ENCODE measurements at regions not wholly inside any gene's neighbourhood (a gene's known extent, or its start where the extent isn't known, plus 50 kb on each side); places are given as distances from the start of the nearest gene placed in this dataset.

DNA sequence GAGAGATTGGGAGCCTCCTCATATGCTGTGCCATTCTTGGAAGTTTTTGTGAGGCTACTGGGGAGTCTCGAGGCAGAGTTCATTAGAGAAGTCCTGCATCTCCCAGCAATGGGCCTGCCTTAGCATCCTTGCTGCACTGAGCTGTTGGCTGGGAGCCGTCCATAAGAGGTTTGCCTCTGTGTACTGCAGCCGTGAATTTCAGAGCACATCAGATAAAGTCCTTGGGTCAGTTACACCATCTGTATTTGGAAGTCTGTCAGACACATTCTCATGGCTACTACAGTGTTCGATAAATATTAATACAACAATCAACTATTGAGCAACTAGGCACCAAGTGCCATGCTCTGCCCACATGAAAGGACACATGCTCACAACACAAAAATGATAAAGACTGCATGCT, 100.5 kb upstream of the SEC61G start:
- H3K36me3 ChIP-seq: no peaks in the 10 kb centered on the region
- no peak for DNase-seq (ENCODE audit: low spot score in 2 of 2)
- no peaks in the 10 kb centered on the region for H3K27me3 ChIP-seq
- no peak overlapping the region for H3K4me3 ChIP-seq
- 76% methylated on average over 4 of the region's 4 CpGs for WGBS
- TF ChIP-seq, protein P1, sequence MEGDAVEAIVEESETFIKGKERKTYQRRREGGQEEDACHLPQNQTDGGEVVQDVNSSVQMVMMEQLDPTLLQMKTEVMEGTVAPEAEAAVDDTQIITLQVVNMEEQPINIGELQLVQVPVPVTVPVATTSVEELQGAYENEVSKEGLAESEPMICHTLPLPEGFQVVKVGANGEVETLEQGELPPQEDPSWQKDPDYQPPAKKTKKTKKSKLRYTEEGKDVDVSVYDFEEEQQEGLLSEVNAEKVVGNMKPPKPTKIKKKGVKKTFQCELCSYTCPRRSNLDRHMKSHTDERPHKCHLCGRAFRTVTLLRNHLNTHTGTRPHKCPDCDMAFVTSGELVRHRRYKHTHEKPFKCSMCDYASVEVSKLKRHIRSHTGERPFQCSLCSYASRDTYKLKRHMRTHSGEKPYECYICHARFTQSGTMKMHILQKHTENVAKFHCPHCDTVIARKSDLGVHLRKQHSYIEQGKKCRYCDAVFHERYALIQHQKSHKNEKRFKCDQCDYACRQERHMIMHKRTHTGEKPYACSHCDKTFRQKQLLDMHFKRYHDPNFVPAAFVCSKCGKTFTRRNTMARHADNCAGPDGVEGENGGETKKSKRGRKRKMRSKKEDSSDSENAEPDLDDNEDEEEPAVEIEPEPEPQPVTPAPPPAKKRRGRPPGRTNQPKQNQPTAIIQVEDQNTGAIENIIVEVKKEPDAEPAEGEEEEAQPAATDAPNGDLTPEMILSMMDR (IDR thresholded peaks at IDR 0.05): no peak
- no peak for TF ChIP-seq POLR2AphosphoS5 (IDR thresholded peaks at IDR 0.05)
- no peak for TF ChIP-seq POLR2A (IDR thresholded peaks at IDR 0.05)
- TF ChIP-seq EP300 (IDR thresholded peaks at IDR 0.05): no peak
- peaks cover 5% of the 10 kb centered on the region for H3K4me1 ChIP-seq
- no peaks in the 10 kb centered on the region for H3K9me3 ChIP-seq
- no peak overlapping the region for H3K27ac ChIP-seq

DNA sequence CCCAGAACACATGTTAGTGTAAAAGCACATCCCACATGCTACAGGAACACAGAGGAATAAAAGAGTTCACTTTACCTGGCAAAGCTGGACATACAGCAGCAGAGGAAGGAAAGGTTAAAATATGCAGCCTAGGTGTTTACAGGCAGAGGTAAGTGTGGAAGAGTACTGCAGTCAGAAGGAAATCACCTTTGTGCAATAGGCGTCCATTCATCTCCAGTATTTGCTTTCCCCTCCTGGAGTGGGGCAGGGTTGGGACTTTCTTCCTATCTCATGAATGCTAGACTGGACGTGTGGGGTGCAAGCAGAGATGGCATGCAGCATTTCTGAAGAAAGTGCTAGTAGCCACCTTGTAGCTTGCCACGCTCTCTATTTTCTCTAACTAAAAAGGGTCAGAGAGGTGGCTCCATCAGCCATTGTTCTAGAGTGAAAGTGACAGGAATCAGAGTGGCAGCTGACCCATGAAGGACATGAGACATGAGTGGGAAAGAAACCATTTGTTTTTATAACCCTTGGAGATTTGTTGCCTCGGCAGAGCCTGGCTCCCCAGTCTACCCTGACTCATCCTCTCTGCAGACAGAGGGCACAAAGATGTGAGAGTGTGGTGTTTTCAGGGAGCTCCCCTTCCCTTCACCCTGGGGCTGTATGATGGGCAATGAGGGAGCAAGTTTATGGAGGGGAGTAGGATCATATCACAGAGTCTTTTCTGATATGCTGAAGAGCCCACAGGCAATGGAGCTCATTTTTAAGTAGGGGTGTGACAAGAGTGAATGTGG, 101.2 kb upstream of the SEC61G start:
- H3K36me3 ChIP-seq: no peaks in the 10 kb centered on the region
- peaks cover 5% of the 10 kb centered on the region for H3K4me1 ChIP-seq
- no peaks in the 10 kb centered on the region for H3K9me3 ChIP-seq
- TF ChIP-seq, protein P1 (IDR thresholded peaks at IDR 0.05): no peak
- no peak for TF ChIP-seq POLR2AphosphoS5 (IDR thresholded peaks at IDR 0.05)
- TF ChIP-seq POLR2A (IDR thresholded peaks at IDR 0.05): no peak
- no peak for TF ChIP-seq EP300 (IDR thresholded peaks at IDR 0.05)
- H3K27me3 ChIP-seq: no peaks in the 10 kb centered on the region
- no peak for DNase-seq (ENCODE audit: low spot score in 2 of 2)
- no peak overlapping the region for H3K27ac ChIP-seq
- 69% methylated on average over 4 of the region's 4 CpGs for WGBS
- H3K4me3 ChIP-seq: no peak overlapping the region

DNA sequence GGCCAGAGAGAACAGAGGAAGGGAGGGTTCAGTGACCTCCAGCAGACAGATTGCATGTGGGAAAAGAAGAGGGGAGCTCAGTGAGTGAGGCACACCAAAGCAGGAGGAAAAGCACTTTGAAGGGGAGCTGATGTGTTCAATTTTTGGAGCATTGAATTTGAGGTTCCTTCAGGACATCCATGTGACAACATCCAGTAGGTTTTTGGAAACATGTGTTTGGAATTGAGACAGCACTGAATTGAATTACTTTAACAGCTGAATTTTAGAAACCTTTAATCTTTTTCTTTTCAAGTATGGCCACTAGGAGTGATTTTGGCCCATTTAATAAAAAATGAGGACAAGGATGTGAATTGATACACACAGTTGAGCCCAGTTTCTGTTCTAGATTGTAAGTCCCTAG, 101.8 kb upstream of the SEC61G start:
- no peak for TF ChIP-seq POLR2AphosphoS5 (IDR thresholded peaks at IDR 0.05)
- TF ChIP-seq POLR2A (IDR thresholded peaks at IDR 0.05): no peak
- TF ChIP-seq EP300 (IDR thresholded peaks at IDR 0.05): no peak
- TF ChIP-seq, protein P1 (IDR thresholded peaks at IDR 0.05): no peak
- no peak overlapping the region for H3K4me3 ChIP-seq
- peaks cover 5% of the 10 kb centered on the region for H3K4me1 ChIP-seq
- no peak for DNase-seq (ENCODE audit: low spot score in 2 of 2)
- no peaks in the 10 kb centered on the region for H3K27me3 ChIP-seq
- H3K36me3 ChIP-seq: no peaks in the 10 kb centered on the region
- H3K27ac ChIP-seq: no peak overlapping the region
- H3K9me3 ChIP-seq: no peaks in the 10 kb centered on the region

GRCh38 chr7:54864663-54865062, 105.7 kb upstream of the SEC61G start:
- Histone ChIP-seq H3K27me3 (no peaks in the 10 kb centered on the region), H3K4me3 (no peak overlapping the region), H3K9me3 (no peaks in the 10 kb centered on the region), H3K4me1 (no peaks in the 10 kb centered on the region), H3K36me3 (no peaks in the 10 kb centered on the region), H3K27ac (no peak overlapping the region)
- WGBS: 92% methylated on average over 6 of the region's 6 CpGs
- TF ChIP-seq POLR2AphosphoS5 (IDR thresholded peaks at IDR 0.05) (no peak), POLR2A (IDR thresholded peaks at IDR 0.05) (no peak), EP300 (IDR thresholded peaks at IDR 0.05) (no peak)
- TF ChIP-seq, protein P1 (IDR thresholded peaks at IDR 0.05): no peak
- no peak for DNase-seq (ENCODE audit: low spot score in 2 of 2)

GRCh38 chr7:54869523-54869922, 110.5 kb upstream of the SEC61G start:
- no peak for TF ChIP-seq EP300 (IDR thresholded peaks at IDR 0.05)
- TF ChIP-seq POLR2A (IDR thresholded peaks at IDR 0.05): no peak
- TF ChIP-seq, protein P1 (IDR thresholded peaks at IDR 0.05): no peak
- no peaks in the 10 kb centered on the region for H3K4me1 ChIP-seq
- H3K36me3 ChIP-seq: no peaks in the 10 kb centered on the region
- H3K4me3 ChIP-seq: no peak overlapping the region
- WGBS: 68% methylated on average over 1 of the region's 1 CpG
- DNase-seq (ENCODE audit: low spot score in 2 of 2): no peak
- H3K27ac ChIP-seq: no peak overlapping the region
- H3K27me3 ChIP-seq: no peaks in the 10 kb centered on the region
- no peaks in the 10 kb centered on the region for H3K9me3 ChIP-seq

Measured in suprapubic skin (tissue), 4 donors.